GM18505 (cell line): ENCODE measurements at regions not wholly inside any gene's neighbourhood (a gene's known extent, or its start where the extent isn't known, plus 50 kb on each side); places are given as distances from the start of the nearest gene placed in this dataset.

Source experiments
- ATAC-seq: cut with Tn5 transposase; IDR thresholded peaks from one replicate; pipeline ENCODE4 v1.9.1; 2021; ENCODE audit not compliant: unreplicated experiment
- POLR2A ChIP-seq: IDR thresholded peaks from 4 replicates; pipeline ENCODE4 v1.6.1; 2011; ENCODE audit warnings: borderline replicate concordance; ENCODE audit not compliant: insufficient read depth, insufficient read length; ENCODE audit errors: extremely low read depth

GRCh38 chr5:2184026-2184366 is 301.3 kb upstream of the IRX4 start:
- no peak for ATAC-seq
- TF ChIP-seq POLR2A = no peak

GRCh38 chr5:2183154-2184025 is 300.7 kb upstream of the IRX4 start:
- TF ChIP-seq POLR2A = no peak
- ATAC-seq = no peak

GRCh38 chr5:2182020-2182419 is 299.3 kb upstream of the IRX4 start:
- ATAC-seq = no peak
- no peak for TF ChIP-seq POLR2A

- no peak for ATAC-seq
- no peak for TF ChIP-seq POLR2A
Measured at GRCh38 chr5:2181557-2181956, 298.8 kb upstream of the IRX4 start.

GRCh38 chr5:2181149-2181548 is 298.4 kb upstream of the IRX4 start:
- no peak for TF ChIP-seq POLR2A
- ATAC-seq = no peak

GRCh38 chr5:2180456-2180855 is 297.7 kb upstream of the IRX4 start:
- ATAC-seq = no peak
- no peak for TF ChIP-seq POLR2A

- no peak for ATAC-seq
- TF ChIP-seq POLR2A = no peak
Measured at GRCh38 chr5:2179861-2180260, 297.1 kb upstream of the IRX4 start.

- no peak for TF ChIP-seq POLR2A
- no peak for ATAC-seq
Measured at GRCh38 chr5:2178528-2178927, 295.8 kb upstream of the IRX4 start.

GRCh38 chr5:2178071-2178477 is 295.3 kb upstream of the IRX4 start:
- TF ChIP-seq POLR2A = no peak
- no peak for ATAC-seq

- no peak for TF ChIP-seq POLR2A
- ATAC-seq = no peak
Measured at GRCh38 chr5:2177244-2177643, 294.5 kb upstream of the IRX4 start.

GRCh38 chr5:2176581-2176980 is 293.9 kb upstream of the IRX4 start:
- ATAC-seq = no peak
- no peak for TF ChIP-seq POLR2A

GRCh38 chr5:2175842-2176404 is 293.2 kb upstream of the IRX4 start:
- ATAC-seq = no peak
- no peak for TF ChIP-seq POLR2A

GRCh38 chr5:2175041-2175440 is 292.3 kb upstream of the IRX4 start:
- no peak for TF ChIP-seq POLR2A
- no peak for ATAC-seq

GRCh38 chr5:2174538-2174937 is 291.8 kb upstream of the IRX4 start:
- no peak for ATAC-seq
- no peak for TF ChIP-seq POLR2A
